ENCODE measurements at regions not wholly inside any gene's neighbourhood (a gene's known extent, or its start where the extent isn't known, plus 50 kb on each side); places are given as distances from the start of the nearest gene placed in this dataset.

DNA sequence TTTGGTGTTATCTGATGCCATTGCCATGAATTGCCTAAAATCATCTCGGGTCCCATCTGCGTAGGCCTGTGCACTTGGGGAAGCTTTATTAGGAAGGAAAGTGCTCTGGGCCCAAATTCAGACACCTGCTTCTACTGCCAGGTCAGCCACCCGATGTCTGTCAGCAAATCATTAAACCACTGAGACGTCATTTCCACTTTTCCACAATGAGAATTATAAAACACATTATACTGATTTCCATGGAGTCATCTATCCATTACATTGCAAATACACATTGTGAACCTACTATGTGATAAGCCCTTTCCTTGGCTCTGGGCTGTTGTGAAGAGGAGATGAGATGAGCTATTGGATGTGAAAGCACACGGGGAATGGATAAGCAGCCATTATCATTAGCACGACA is 1022.9 kb downstream of the BCL11B start:
- POLR2A ChIA-PET, result no interaction called here
- no peaks in the 10 kb centered on the region for H3K4me1 ChIP-seq (ENCODE audit: insufficient read depth, low read length)
- H3K9ac ChIP-seq (ENCODE audit: insufficient read depth, low read depth, low read length), result no peak overlapping the region
- no peak overlapping the region for H3K4me2 ChIP-seq (ENCODE audit: low read depth, low read length)
- H3K27me3 ChIP-seq (ENCODE audit: control insufficient read depth in 1 of 2, insufficient read depth in 2 of 2, low read length in 2 of 2), result no peaks in the 10 kb centered on the region
- H3K9me3 ChIP-seq (ENCODE audit: low read length), result peaks cover 52% of the 10 kb centered on the region
- H3K36me3 ChIP-seq (replicated peaks in 1 of 2; ENCODE audit: control insufficient read depth in 1 of 2, insufficient read depth in 2 of 2, low read length in 2 of 2), result no peaks in the 10 kb centered on the region
- in situ Hi-C loops (cut with HindIII; ENCODE audit: extremely low pct_ligation_motif_present, low pct_unique_long_range_greater_than_20kb), result no loop called here
- H3K4me3 ChIP-seq (replicated peaks in 1 of 3; ENCODE audit: insufficient read depth in 1 of 3, low read depth in 2 of 3, low read length in 3 of 3), result no peak overlapping the region
- ATAC-seq (no peak), DNase-seq (ENCODE audit: low spot score) (no peak), FAIRE-seq (no peak)
- H4K20me1 ChIP-seq (ENCODE audit: insufficient read depth, low read length), result no peaks in the 10 kb centered on the region
- CTCF ChIA-PET (ENCODE audit: low intra/inter-chr PET ratio, low total read pairs), result no interaction called here
- H3K27ac ChIP-seq (ENCODE audit: extremely low read length, insufficient read depth, low read length), result no peak overlapping the region
- BruUV-seq (replicated peaks), result no TSS peak
- intact Hi-C loops (cut with micrococcal nuclease; ENCODE audit: unreplicated experiment), result no loop called here
- TF ChIP-seq ATF7 (IDR thresholded peaks at IDR 0.05) (peak; percentile 90), ATF7 (CRISPR knock-in tag; IDR thresholded peaks at IDR 0.05) (no peak), CREB1 (IDR thresholded peaks at IDR 0.05) (peak; percentile 95), CREB1 (CRISPR knock-in tag; IDR thresholded peaks at IDR 0.05) (no peak)
- TF ChIP-seq, protein P1, sequence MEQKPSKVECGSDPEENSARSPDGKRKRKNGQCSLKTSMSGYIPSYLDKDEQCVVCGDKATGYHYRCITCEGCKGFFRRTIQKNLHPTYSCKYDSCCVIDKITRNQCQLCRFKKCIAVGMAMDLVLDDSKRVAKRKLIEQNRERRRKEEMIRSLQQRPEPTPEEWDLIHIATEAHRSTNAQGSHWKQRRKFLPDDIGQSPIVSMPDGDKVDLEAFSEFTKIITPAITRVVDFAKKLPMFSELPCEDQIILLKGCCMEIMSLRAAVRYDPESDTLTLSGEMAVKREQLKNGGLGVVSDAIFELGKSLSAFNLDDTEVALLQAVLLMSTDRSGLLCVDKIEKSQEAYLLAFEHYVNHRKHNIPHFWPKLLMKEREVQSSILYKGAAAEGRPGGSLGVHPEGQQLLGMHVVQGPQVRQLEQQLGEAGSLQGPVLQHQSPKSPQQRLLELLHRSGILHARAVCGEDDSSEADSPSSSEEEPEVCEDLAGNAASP (CRISPR knock-in tag; IDR thresholded peaks at IDR 0.05; ENCODE audit: borderline replicate concordance), result no peak
- no peaks in the 10 kb centered on the region for H3K79me2 ChIP-seq (ENCODE audit: insufficient read depth, low read length)
- 5% methylated on average over 6 of the region's 6 CpGs for WGBS (ENCODE audit: low lambda C conversion rate)
- H2AFZ ChIP-seq (ENCODE audit: low read length), result no peak overlapping the region

DNA sequence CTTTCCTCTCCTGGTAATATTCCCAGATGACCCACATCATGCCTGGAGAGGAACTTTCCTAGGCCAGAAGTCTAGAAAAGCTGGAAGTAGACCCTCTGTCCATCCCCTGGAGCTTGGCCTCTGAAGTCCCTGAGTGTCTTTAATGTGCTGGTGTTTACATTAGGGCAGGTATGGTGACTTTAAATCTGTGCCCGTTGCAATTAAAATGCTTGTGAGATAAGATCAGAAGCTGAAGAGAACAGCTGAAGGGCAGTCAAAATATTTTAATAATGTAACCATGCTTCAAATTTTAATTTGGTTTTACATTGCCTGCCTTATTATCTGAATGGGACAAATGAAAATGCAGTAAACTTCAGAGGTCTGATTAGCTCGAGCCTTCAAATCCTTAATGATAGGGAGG is 1022.5 kb downstream of the BCL11B start:
- WGBS (ENCODE audit: low lambda C conversion rate), result 4% methylated on average over 2 of the region's 2 CpGs
- intact Hi-C loops (cut with micrococcal nuclease; ENCODE audit: unreplicated experiment), result no loop called here
- Histone ChIP-seq H3K4me1 (ENCODE audit: insufficient read depth, low read length) (no peaks in the 10 kb centered on the region), H3K9ac (ENCODE audit: insufficient read depth, low read depth, low read length) (no peak overlapping the region), H3K4me2 (ENCODE audit: low read depth, low read length) (no peak overlapping the region), H3K27me3 (ENCODE audit: control insufficient read depth in 1 of 2, insufficient read depth in 2 of 2, low read length in 2 of 2) (no peaks in the 10 kb centered on the region), H4K20me1 (ENCODE audit: insufficient read depth, low read length) (no peaks in the 10 kb centered on the region), H3K36me3 (replicated peaks in 1 of 2; ENCODE audit: control insufficient read depth in 1 of 2, insufficient read depth in 2 of 2, low read length in 2 of 2) (no peaks in the 10 kb centered on the region), H3K79me2 (ENCODE audit: insufficient read depth, low read length) (no peaks in the 10 kb centered on the region), H2AFZ (ENCODE audit: low read length) (no peak overlapping the region), H3K9me3 (ENCODE audit: low read length) (peaks cover 56% of the 10 kb centered on the region), H3K27ac (ENCODE audit: extremely low read length, insufficient read depth, low read length) (no peak overlapping the region), H3K4me3 (replicated peaks in 1 of 3; ENCODE audit: insufficient read depth in 1 of 3, low read depth in 2 of 3, low read length in 3 of 3) (no peak overlapping the region)
- CTCF ChIA-PET (ENCODE audit: low intra/inter-chr PET ratio, low total read pairs), result no interaction called here
- POLR2A ChIA-PET, result no interaction called here
- in situ Hi-C loops (cut with HindIII; ENCODE audit: extremely low pct_ligation_motif_present, low pct_unique_long_range_greater_than_20kb), result no loop called here
- no TSS peak for BruUV-seq (replicated peaks)
- FAIRE-seq, result no peak
- TF ChIP-seq, protein P2, sequence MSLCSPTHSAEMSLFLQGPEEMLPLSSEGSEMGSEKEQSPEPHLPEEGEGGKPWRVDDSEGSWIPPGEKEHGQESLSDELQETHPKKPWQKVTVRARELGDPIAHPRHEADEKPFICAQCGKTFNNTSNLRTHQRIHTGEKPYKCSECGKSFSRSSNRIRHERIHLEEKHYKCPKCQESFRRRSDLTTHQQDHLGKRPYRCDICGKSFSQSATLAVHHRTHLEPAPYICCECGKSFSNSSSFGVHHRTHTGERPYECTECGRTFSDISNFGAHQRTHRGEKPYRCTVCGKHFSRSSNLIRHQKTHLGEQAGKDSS (CRISPR knock-in tag; IDR thresholded peaks at IDR 0.05; ENCODE audit: borderline replicate concordance, low read depth), result no peak
- TF ChIP-seq ZNF850 (CRISPR knock-in tag; conservative IDR thresholded peaks at IDR 0.05) (no peak), EZH2 (conservative IDR thresholded peaks at IDR 0.05; ENCODE audit: low read depth, low read length) (no peak), ZNF776 (CRISPR knock-in tag; IDR thresholded peaks at IDR 0.05) (no peak)
- TF ChIP-seq, protein P3, sequence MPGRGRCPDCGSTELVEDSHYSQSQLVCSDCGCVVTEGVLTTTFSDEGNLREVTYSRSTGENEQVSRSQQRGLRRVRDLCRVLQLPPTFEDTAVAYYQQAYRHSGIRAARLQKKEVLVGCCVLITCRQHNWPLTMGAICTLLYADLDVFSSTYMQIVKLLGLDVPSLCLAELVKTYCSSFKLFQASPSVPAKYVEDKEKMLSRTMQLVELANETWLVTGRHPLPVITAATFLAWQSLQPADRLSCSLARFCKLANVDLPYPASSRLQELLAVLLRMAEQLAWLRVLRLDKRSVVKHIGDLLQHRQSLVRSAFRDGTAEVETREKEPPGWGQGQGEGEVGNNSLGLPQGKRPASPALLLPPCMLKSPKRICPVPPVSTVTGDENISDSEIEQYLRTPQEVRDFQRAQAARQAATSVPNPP (CRISPR knock-in tag; IDR thresholded peaks at IDR 0.05), result no peak
- no peak for ATAC-seq
- DNase-seq (ENCODE audit: low spot score), result no peak

All from HepG2 (cell line).